ENCODE measurements at regions not wholly inside any gene's neighbourhood (a gene's known extent, or its start where the extent isn't known, plus 50 kb on each side); places are given as distances from the start of the nearest gene placed in this dataset.

- no peak for TF ChIP-seq EZH2 (IDR thresholded peaks at IDR 0.05; ENCODE audit: borderline replicate concordance, low read length)
- no peak for TF ChIP-seq CTCF (IDR thresholded peaks at IDR 0.05; ENCODE audit: low read length)
These were observed 80.1 kb downstream of the MYCN start for GRCh38 chr2:16020389-16021008.

GRCh38 chr2:16019617-16020351 is 79.4 kb downstream of the MYCN start:
- no peak overlapping the region for H3K4me2 ChIP-seq (ENCODE audit: low read length)
- no peak overlapping the region for H2AFZ ChIP-seq (ENCODE audit: low read length)
- no peak for TF ChIP-seq CTCF (IDR thresholded peaks at IDR 0.05; ENCODE audit: low read length)
- TF ChIP-seq EZH2 (IDR thresholded peaks at IDR 0.05; ENCODE audit: borderline replicate concordance, low read length) = no peak
- H3F3A ChIP-seq (ENCODE audit: insufficient read depth, low read length) = no peaks in the 10 kb centered on the region
- H3K9ac ChIP-seq (ENCODE audit: low read length) = no peak overlapping the region
- no peaks in the 10 kb centered on the region for H3K27me3 ChIP-seq (ENCODE audit: insufficient read depth, low read length)
- H3K4me3 ChIP-seq (ENCODE audit: low read depth, low read length, poor library complexity, severe bottlenecking) = no peak overlapping the region
- no peaks in the 10 kb centered on the region for H3K9me2 ChIP-seq (ENCODE audit: low read depth, low read length)
- H3K79me2 ChIP-seq (ENCODE audit: insufficient read depth, low read length) = no peaks in the 10 kb centered on the region
- H3K9me3 ChIP-seq (ENCODE audit: low read length) = no peaks in the 10 kb centered on the region
- no peaks in the 10 kb centered on the region for H4K20me1 ChIP-seq (ENCODE audit: insufficient read depth, low read length)
- H3K27ac ChIP-seq (ENCODE audit: low read depth, low read length, poor library complexity, severe bottlenecking) = no peak overlapping the region
- no peaks in the 10 kb centered on the region for H3K36me3 ChIP-seq (ENCODE audit: insufficient read depth, low read length)
- no peaks in the 10 kb centered on the region for H3K4me1 ChIP-seq (ENCODE audit: insufficient read depth, low read length, severe bottlenecking)

More at GRCh38 chr2:16020389-16021008, 80.1 kb downstream of the MYCN start:
- Histone ChIP-seq H3K9me3 (ENCODE audit: low read length) (no peaks in the 10 kb centered on the region), H3F3A (ENCODE audit: insufficient read depth, low read length) (no peaks in the 10 kb centered on the region), H3K79me2 (ENCODE audit: insufficient read depth, low read length) (no peaks in the 10 kb centered on the region), H3K9me2 (ENCODE audit: low read depth, low read length) (no peaks in the 10 kb centered on the region), H2AFZ (ENCODE audit: low read length) (no peak overlapping the region), H3K4me1 (ENCODE audit: insufficient read depth, low read length, severe bottlenecking) (no peaks in the 10 kb centered on the region), H4K20me1 (ENCODE audit: insufficient read depth, low read length) (no peaks in the 10 kb centered on the region), H3K9ac (ENCODE audit: low read length) (no peak overlapping the region), H3K27ac (ENCODE audit: low read depth, low read length, poor library complexity, severe bottlenecking) (no peak overlapping the region), H3K36me3 (ENCODE audit: insufficient read depth, low read length) (no peaks in the 10 kb centered on the region), H3K4me3 (ENCODE audit: low read depth, low read length, poor library complexity, severe bottlenecking) (no peak overlapping the region), H3K4me2 (ENCODE audit: low read length) (no peak overlapping the region), H3K27me3 (ENCODE audit: insufficient read depth, low read length) (no peaks in the 10 kb centered on the region)

- no peaks in the 10 kb centered on the region for H3K79me2 ChIP-seq (ENCODE audit: insufficient read depth, low read length)
- no peaks in the 10 kb centered on the region for H3F3A ChIP-seq (ENCODE audit: insufficient read depth, low read length)
- no peak overlapping the region for H3K4me3 ChIP-seq (ENCODE audit: low read depth, low read length, poor library complexity, severe bottlenecking)
- no peak overlapping the region for H3K4me2 ChIP-seq (ENCODE audit: low read length)
- no peak overlapping the region for H3K27ac ChIP-seq (ENCODE audit: low read depth, low read length, poor library complexity, severe bottlenecking)
- no peaks in the 10 kb centered on the region for H3K27me3 ChIP-seq (ENCODE audit: insufficient read depth, low read length)
- H3K9me3 ChIP-seq (ENCODE audit: low read length) = no peaks in the 10 kb centered on the region
- H2AFZ ChIP-seq (ENCODE audit: low read length) = no peak overlapping the region
- no peaks in the 10 kb centered on the region for H3K4me1 ChIP-seq (ENCODE audit: insufficient read depth, low read length, severe bottlenecking)
- H3K9me2 ChIP-seq (ENCODE audit: low read depth, low read length) = no peaks in the 10 kb centered on the region
- TF ChIP-seq EZH2 (IDR thresholded peaks at IDR 0.05; ENCODE audit: borderline replicate concordance, low read length) (no peak), CTCF (IDR thresholded peaks at IDR 0.05; ENCODE audit: low read length) (no peak)
- no peaks in the 10 kb centered on the region for H4K20me1 ChIP-seq (ENCODE audit: insufficient read depth, low read length)
- H3K9ac ChIP-seq (ENCODE audit: low read length) = no peak overlapping the region
- H3K36me3 ChIP-seq (ENCODE audit: insufficient read depth, low read length) = no peaks in the 10 kb centered on the region
These were observed 78.7 kb downstream of the MYCN start for GRCh38 chr2:16019060-16019480.
